ENCODE measurements at regions not wholly inside any gene's neighbourhood (a gene's known extent, or its start where the extent isn't known, plus 50 kb on each side); places are given as distances from the start of the nearest gene placed in this dataset.

DNA sequence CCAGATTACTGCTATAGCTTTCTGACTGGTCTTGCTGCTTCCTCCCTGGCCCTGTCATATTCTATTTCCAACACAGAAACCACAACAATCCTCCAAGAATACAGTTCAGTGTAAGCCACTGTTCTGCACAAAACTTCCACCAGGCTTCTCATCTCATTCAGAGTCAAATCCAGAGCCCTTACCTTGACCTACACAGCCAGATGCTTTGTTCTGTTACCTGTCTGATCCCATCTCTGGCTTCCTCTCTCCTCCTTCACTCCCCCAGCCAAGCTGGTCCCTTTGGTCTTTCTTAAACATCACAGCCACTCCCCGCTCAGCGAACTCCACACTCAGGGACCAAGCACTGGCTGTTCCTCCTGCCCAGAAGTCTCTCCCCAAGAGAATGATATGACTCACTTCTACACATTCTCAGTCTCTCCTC, 84.8 kb upstream of the BMP2K start:
- whole genome bisulfite sequencing (ENCODE audit: missing lambda C conversion rate), result 87% methylated on average over 2 of the region's 2 CpGs
- Histone ChIP-seq H3K4me3 (no peak overlapping the region), H3K27ac (peak overlapping the region in 1 of 2 experiments; percentile 46; a peak in 2 of 6 replicates), H3K4me1 (peaks cover 9% of the 10 kb centered on the region), H3K4me2 (no peak overlapping the region), H3K9me3 (no peaks in the 10 kb centered on the region)
- DNase-seq (ENCODE audit: low read depth in 1 of 2, low spot score in 1 of 2), result no peak
- ChIA-PET CTCF (no interaction called here), POLR2A (no interaction called here)
- no peak for FAIRE-seq
- ATAC-seq, result no peak
- TF ChIP-seq RARB (CRISPR knock-in tag; IDR thresholded peaks at IDR 0.05) (no peak), HOXB13 (CRISPR knock-in tag; IDR thresholded peaks at IDR 0.05; ENCODE audit: low read depth) (no peak), TP53 (CRISPR knock-in tag; IDR thresholded peaks at IDR 0.05) (no peak), CHD4 (IDR thresholded peaks at IDR 0.05; ENCODE audit: borderline replicate concordance) (no peak), MAZ (IDR thresholded peaks at IDR 0.05; ENCODE audit: borderline replicate concordance, low read depth, low read length) (no peak), HOXB5 (CRISPR knock-in tag; IDR thresholded peaks at IDR 0.05) (no peak), ZSCAN20 (CRISPR knock-in tag; IDR thresholded peaks at IDR 0.05) (no peak), KDM1A (IDR thresholded peaks at IDR 0.05; ENCODE audit: low read depth) (no peak), NPAS2 (CRISPR knock-in tag; IDR thresholded peaks at IDR 0.05; ENCODE audit: borderline replicate concordance) (no peak), EP300 (IDR thresholded peaks at IDR 0.05) (no peak), MAFK (IDR thresholded peaks at IDR 0.05; ENCODE audit: partially characterized antibody) (no peak), RNF2 (IDR thresholded peaks at IDR 0.05; ENCODE audit: borderline replicate concordance, low read depth) (no peak), FOXS1 (CRISPR knock-in tag; IDR thresholded peaks at IDR 0.05) (no peak), CBX2 (IDR thresholded peaks at IDR 0.05; ENCODE audit: borderline replicate concordance, low read depth) (no peak), KDM5A (IDR thresholded peaks at IDR 0.05) (no peak)
- TF ChIP-seq, protein P1, sequence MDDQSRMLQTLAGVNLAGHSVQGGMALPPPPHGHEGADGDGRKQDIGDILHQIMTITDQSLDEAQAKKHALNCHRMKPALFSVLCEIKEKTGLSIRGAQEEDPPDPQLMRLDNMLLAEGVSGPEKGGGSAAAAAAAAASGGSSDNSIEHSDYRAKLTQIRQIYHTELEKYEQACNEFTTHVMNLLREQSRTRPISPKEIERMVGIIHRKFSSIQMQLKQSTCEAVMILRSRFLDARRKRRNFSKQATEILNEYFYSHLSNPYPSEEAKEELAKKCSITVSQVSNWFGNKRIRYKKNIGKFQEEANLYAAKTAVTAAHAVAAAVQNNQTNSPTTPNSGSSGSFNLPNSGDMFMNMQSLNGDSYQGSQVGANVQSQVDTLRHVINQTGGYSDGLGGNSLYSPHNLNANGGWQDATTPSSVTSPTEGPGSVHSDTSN (IDR thresholded peaks at IDR 0.05), result no peak
- TF ChIP-seq, protein P2, sequence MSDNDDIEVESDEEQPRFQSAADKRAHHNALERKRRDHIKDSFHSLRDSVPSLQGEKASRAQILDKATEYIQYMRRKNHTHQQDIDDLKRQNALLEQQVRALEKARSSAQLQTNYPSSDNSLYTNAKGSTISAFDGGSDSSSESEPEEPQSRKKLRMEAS (IDR thresholded peaks at IDR 0.05), result no peak
- TF ChIP-seq, protein P3, sequence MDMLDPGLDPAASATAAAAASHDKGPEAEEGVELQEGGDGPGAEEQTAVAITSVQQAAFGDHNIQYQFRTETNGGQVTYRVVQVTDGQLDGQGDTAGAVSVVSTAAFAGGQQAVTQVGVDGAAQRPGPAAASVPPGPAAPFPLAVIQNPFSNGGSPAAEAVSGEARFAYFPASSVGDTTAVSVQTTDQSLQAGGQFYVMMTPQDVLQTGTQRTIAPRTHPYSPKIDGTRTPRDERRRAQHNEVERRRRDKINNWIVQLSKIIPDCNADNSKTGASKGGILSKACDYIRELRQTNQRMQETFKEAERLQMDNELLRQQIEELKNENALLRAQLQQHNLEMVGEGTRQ (IDR thresholded peaks at IDR 0.05), result no peak

DNA sequence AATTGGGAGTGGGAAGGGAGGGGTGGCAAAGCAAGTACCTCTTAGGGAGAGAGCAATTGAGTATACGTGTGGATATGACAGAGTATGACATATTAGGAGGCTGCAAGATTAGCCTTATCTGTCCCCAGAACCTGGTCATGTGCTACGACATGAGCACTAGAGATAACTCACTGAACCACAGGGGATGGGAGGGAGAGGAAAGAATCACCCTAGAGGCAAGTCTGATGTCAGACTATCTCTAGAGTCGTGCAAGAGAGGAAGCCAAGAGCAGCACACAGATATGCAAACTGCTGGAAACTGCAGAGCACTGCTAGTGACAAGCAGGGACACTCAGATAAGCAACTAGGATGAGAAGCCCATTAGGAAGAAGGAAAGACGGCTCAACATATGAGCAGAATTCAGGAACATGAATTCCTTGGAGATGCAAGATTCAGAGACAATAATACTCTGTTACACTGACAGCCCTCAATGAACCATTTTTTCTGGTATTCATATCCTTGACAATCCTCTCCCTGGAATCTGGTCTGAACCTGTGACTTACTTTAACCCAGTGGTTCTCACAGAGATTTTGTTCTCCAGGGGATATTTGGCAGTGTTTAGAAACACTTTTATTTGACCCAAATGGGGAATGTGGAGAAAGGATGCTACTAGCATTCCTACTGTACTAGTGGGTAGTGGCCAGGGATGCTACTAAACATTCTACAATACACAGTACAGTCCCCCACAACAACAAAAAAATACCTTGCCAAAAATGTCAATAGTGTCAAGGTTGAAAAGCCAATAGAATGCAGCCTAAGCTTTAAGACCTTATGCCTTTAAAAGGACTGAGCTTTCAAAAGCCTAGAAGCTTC, 84.0 kb upstream of the BMP2K start:
- no peak overlapping the region; a peak in 1 of 6 replicates for H3K27ac ChIP-seq
- ChIA-PET CTCF (no interaction called here), POLR2A (no interaction called here)

More for the DNA sequence above, 84.0 kb upstream of the BMP2K start:
- ATAC-seq (no peak), DNase-seq (ENCODE audit: low read depth in 1 of 2, low spot score in 1 of 2) (no peak), FAIRE-seq (no peak)
- TF ChIP-seq CEBPB (IDR thresholded peaks at IDR 0.05) (no peak), PHF8 (IDR thresholded peaks at IDR 0.05; ENCODE audit: borderline replicate concordance, low read depth) (no peak), FOSB (CRISPR knock-in tag; IDR thresholded peaks at IDR 0.05) (no peak), HOXB13 (CRISPR knock-in tag; IDR thresholded peaks at IDR 0.05; ENCODE audit: low read depth) (no peak), JUNB (IDR thresholded peaks at IDR 0.05) (no peak), KDM1A (IDR thresholded peaks at IDR 0.05; ENCODE audit: low read depth) (no peak), HOXA7 (CRISPR knock-in tag; IDR thresholded peaks at IDR 0.05) (no peak), FOXS1 (CRISPR knock-in tag; IDR thresholded peaks at IDR 0.05) (no peak), HDAC2 (IDR thresholded peaks at IDR 0.05) (no peak), ESRRA (IDR thresholded peaks at IDR 0.05; ENCODE audit: borderline replicate concordance, low read length) (no peak), NR3C1 (IDR thresholded peaks at IDR 0.05) (no peak), TFCP2L1 (CRISPR knock-in tag; IDR thresholded peaks at IDR 0.05) (no peak)
- TF ChIP-seq, protein P1 (IDR thresholded peaks at IDR 0.05), result no peak
- TF ChIP-seq, protein P4, sequence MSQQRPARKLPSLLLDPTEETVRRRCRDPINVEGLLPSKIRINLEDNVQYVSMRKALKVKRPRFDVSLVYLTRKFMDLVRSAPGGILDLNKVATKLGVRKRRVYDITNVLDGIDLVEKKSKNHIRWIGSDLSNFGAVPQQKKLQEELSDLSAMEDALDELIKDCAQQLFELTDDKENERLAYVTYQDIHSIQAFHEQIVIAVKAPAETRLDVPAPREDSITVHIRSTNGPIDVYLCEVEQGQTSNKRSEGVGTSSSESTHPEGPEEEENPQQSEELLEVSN (IDR thresholded peaks at IDR 0.05; ENCODE audit: borderline replicate concordance, low read depth), result no peak
- TF ChIP-seq, protein P5, sequence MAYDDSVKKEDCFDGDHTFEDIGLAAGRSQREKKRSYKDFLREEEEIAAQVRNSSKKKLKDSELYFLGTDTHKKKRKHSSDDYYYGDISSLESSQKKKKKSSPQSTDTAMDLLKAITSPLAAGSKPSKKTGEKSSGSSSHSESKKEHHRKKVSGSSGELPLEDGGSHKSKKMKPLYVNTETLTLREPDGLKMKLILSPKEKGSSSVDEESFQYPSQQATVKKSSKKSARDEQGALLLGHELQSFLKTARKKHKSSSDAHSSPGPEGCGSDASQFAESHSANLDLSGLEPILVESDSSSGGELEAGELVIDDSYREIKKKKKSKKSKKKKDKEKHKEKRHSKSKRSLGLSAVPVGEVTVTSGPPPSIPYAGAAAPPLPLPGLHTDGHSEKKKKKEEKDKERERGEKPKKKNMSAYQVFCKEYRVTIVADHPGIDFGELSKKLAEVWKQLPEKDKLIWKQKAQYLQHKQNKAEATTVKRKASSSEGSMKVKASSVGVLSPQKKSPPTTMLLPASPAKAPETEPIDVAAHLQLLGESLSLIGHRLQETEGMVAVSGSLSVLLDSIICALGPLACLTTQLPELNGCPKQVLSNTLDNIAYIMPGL (CRISPR knock-in tag; IDR thresholded peaks at IDR 0.05; ENCODE audit: borderline replicate concordance), result no peak
- no peaks in the 10 kb centered on the region for H3K9me3 ChIP-seq
- no peak overlapping the region for H3K4me2 ChIP-seq
- 71% methylated on average over 4 of the region's 4 CpGs for WGBS (ENCODE audit: missing lambda C conversion rate)
- H3K4me1 ChIP-seq, result peaks cover 9% of the 10 kb centered on the region
- no peak overlapping the region for H3K4me3 ChIP-seq
